Transverse colon (tissue), 4 donors: ENCODE measurements at regions not wholly inside any gene's neighbourhood (a gene's known extent, or its start where the extent isn't known, plus 50 kb on each side); places are given as distances from the start of the nearest gene placed in this dataset.

Experiments used
- DNase-seq: peaks from one replicate; pipeline ENCODE4 v3.0.0-alpha.2; 2019
- H3K27ac ChIP-seq, 4 donors: fragments of 200-600 bp; sonication (generic); 2 replicates each; pipeline ENCODE4 v1.5.1; 2016 to 2018; ENCODE audit warnings: inconsistent platforms in 4 of 4
- H3K27me3 ChIP-seq: fragments of 200-600 bp; sonication (generic); 2 replicates; pipeline ENCODE4 v1.5.1; 2017; ENCODE audit warnings: inconsistent platforms
- H3K36me3 ChIP-seq, 4 donors: fragments of 200-600 bp; sonication (generic); 2 replicates each; pipeline ENCODE4 v1.5.1; 2017 to 2019; ENCODE audit warnings: inconsistent platforms in 4 of 4
- H3K4me1 ChIP-seq, 4 donors: fragments of 200-600 bp; sonication (generic); 2 replicates each; pipeline ENCODE4 v1.5.1; 2017 to 2020; ENCODE audit warnings: inconsistent platforms in 4 of 4
- H3K4me3 ChIP-seq, 4 donors: fragments of 200-600 bp; sonication (generic); 1 replicate in 1 of 4; 2 replicates in 3 of 4; pipeline versions ENCODE4 v1.5.1 to v1.6.1; 2017 to 2019; ENCODE audit warnings: inconsistent platforms in 4 of 4
- H3K9me3 ChIP-seq, 2 donors: fragments of 200-600 bp; sonication (generic); 2 replicates each; pipeline ENCODE4 v1.5.1; 2017 to 2019; ENCODE audit warnings: inconsistent platforms in 2 of 2
- CTCF ChIP-seq, 5 experiments: fragments of 200-600 bp in 3 of 5; fragments of 450-650 bp in 2 of 5; sonication (generic) in 3 of 5; IDR thresholded peaks; 1 replicate in 2 of 5; 2 replicates in 3 of 5; pipeline ENCODE4 v1.5.1; 2016 to 2017; ENCODE audit warnings: antibody characterized with exemption in 5 of 5, inconsistent platforms in 3 of 5, mild to moderate bottlenecking in 2 of 5, moderate library complexity in 1 of 5
- EP300 ChIP-seq: sonication (generic); formaldehyde crosslinking; IDR thresholded peaks from one replicate; pipeline ENCODE4 v1.6.1; 2017; ENCODE audit warnings: antibody characterized with exemption, low read depth
- POLR2A ChIP-seq: fragments of 450-650 bp; IDR thresholded peaks from one replicate; pipeline ENCODE4 v1.6.1; 2016; ENCODE audit warnings: antibody characterized with exemption, mild to moderate bottlenecking, moderate library complexity
- POLR2AphosphoS5 ChIP-seq, 3 donors: sonication (generic); formaldehyde crosslinking; IDR thresholded peaks; one replicate each; pipeline ENCODE4 v1.6.1; 2016; ENCODE audit warnings: antibody characterized with exemption in 3 of 3
- WGBS, 2 donors: methylation state at CpG; one replicate each; pipeline ENCODE4 v1.1.5; 2018; ENCODE audit warnings: low coverage in 1 of 2; 5-methylcytosine and 5-hydroxymethylcytosine counted together
- in situ Hi-C, 4 donors: fragments of 200-750 bp; cut with MboI; loops; one replicate each; pipeline versions ENCODE4 v1.15.0 to v1.15.1; 2017; ENCODE audit warnings: low sequenced_read_pairs in 3 of 4, low pct_ligation_motif_present in 1 of 4, low pct_unique_long_range_greater_than_20kb in 1 of 4
- intact Hi-C: fragments of 100-400 bp; cut with DNase I; formaldehyde crosslinking; loops from one replicate; pipeline ENCODE4 v1.15.1; 2023; ENCODE audit warnings: low total_unique reads

- DNase-seq, result no peak
- intact Hi-C loops (no loop called here), in situ Hi-C loops (no loop called here)
- 87 to 100% methylated on average over 2 to 3 of the region's 3 CpGs for WGBS, 2 donors
- no peaks in the 10 kb centered on the region for H3K36me3 ChIP-seq
- H3K4me1 ChIP-seq, result no peaks in the 10 kb centered on the region
- H3K9me3 ChIP-seq, result no peaks in the 10 kb centered on the region
- H3K27ac ChIP-seq, result no peak overlapping the region
- TF ChIP-seq POLR2AphosphoS5 (IDR thresholded peaks at IDR 0.05), result no peak
- TF ChIP-seq EP300, result no peak
- no peak overlapping the region for H3K4me3 ChIP-seq
- H3K27me3 ChIP-seq, result no peaks in the 10 kb centered on the region
These were observed 120.5 kb downstream of the UCHL1 start for GRCh38 chr4:41377196-41377595.

- intact Hi-C loops, result no loop called here
- H3K27ac ChIP-seq, result no peak overlapping the region
These were observed 122.5 kb downstream of the UCHL1 start for GRCh38 chr4:41379230-41379629.

GRCh38 chr4:41380511-41381157, 123.9 kb downstream of the UCHL1 start:
- H3K27ac ChIP-seq, result no peak overlapping the region
- in situ Hi-C loops (no loop called here), intact Hi-C loops (no loop called here)
- no peaks in the 10 kb centered on the region for H3K36me3 ChIP-seq
- DNase-seq, result no peak
- no peak overlapping the region for H3K4me3 ChIP-seq
- H3K27me3 ChIP-seq, result no peaks in the 10 kb centered on the region
- peaks cover 0 to 6% (median 2%) of the 10 kb centered on the region in 4 donors for H3K4me1 ChIP-seq
- WGBS, 2 donors, result 80% methylated on average over 1 of the region's 1 CpG; no CpG with 5 or more reads in 1 of the 2 donors
- TF ChIP-seq POLR2AphosphoS5 (IDR thresholded peaks at IDR 0.05) (no peak), POLR2A (no peak), EP300 (no peak), CTCF (IDR thresholded peaks at IDR 0.05) (no peak)
- no peaks in the 10 kb centered on the region for H3K9me3 ChIP-seq

More at GRCh38 chr4:41379230-41379629, 122.5 kb downstream of the UCHL1 start:
- no peaks in the 10 kb centered on the region for H3K4me1 ChIP-seq
- no peak overlapping the region for H3K4me3 ChIP-seq
- no peaks in the 10 kb centered on the region for H3K9me3 ChIP-seq
- WGBS, 2 donors, result 87 to 88% methylated on average over 1 of the region's 1 CpG
- H3K36me3 ChIP-seq, result no peaks in the 10 kb centered on the region
- no peak for DNase-seq
- H3K27me3 ChIP-seq, result no peaks in the 10 kb centered on the region
- in situ Hi-C loops, result no loop called here
- TF ChIP-seq EP300 (no peak), POLR2A (no peak), CTCF (IDR thresholded peaks at IDR 0.05) (no peak), POLR2AphosphoS5 (IDR thresholded peaks at IDR 0.05) (no peak)

GRCh38 chr4:41381384-41381783, 124.7 kb downstream of the UCHL1 start:
- WGBS, 2 donors, result 55 to 100% methylated on average over 1 to 3 of the region's 3 CpGs
- intact Hi-C loops, result no loop called here

More at GRCh38 chr4:41381384-41381783, 124.7 kb downstream of the UCHL1 start:
- no peak overlapping the region for H3K27ac ChIP-seq
- no peak for TF ChIP-seq POLR2A
- TF ChIP-seq POLR2AphosphoS5 (IDR thresholded peaks at IDR 0.05), result no peak
- TF ChIP-seq EP300, result no peak
- TF ChIP-seq CTCF (IDR thresholded peaks at IDR 0.05), result no peak
- no peak for DNase-seq
- in situ Hi-C loops, result no loop called here
- H3K27me3 ChIP-seq, result no peaks in the 10 kb centered on the region
- H3K4me3 ChIP-seq, result no peak overlapping the region
- H3K36me3 ChIP-seq, result no peaks in the 10 kb centered on the region
- no peaks in the 10 kb centered on the region for H3K9me3 ChIP-seq
- peaks cover 0 to 6% (median 2%) of the 10 kb centered on the region in 4 donors for H3K4me1 ChIP-seq
